ENCODE measurements at regions not wholly inside any gene's neighbourhood (a gene's known extent, or its start where the extent isn't known, plus 50 kb on each side); places are given as distances from the start of the nearest gene placed in this dataset.

- TF ChIP-seq EP300 (IDR thresholded peaks at IDR 0.05): no peak
- no peak for TF ChIP-seq CTCF (IDR thresholded peaks at IDR 0.05)
- TF ChIP-seq POLR2AphosphoS5 (IDR thresholded peaks at IDR 0.05): no peak
- TF ChIP-seq POLR2A (IDR thresholded peaks at IDR 0.05): no peak
Measured at GRCh38 chr12:18919871-18920511, 182.1 kb downstream of the CAPZA3 start.

Measured in sigmoid colon (tissue), 4 donors.